ENCODE measurements at regions not wholly inside any gene's neighbourhood (a gene's known extent, or its start where the extent isn't known, plus 50 kb on each side); places are given as distances from the start of the nearest gene placed in this dataset.

DNA sequence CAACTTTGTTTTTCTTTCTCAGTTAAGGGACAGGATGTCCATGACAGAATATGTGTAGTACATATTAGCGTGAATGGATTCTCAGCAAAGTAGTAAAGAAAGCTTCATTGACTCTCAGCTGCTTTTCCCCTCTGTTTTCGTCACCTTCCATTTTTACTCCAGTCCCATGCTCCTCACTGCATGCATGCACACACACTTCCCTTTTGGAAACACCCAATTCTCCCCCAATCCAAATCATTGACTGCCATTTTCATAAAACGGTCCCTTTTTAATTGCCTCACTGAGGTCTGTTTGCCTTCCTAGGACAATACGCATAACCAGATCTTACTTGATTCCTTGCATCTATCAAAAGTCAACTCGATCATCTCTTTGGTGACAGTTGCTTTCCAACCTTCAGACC lies 287.5 kb upstream of the PARD3B start:
- TF ChIP-seq, protein P1, sequence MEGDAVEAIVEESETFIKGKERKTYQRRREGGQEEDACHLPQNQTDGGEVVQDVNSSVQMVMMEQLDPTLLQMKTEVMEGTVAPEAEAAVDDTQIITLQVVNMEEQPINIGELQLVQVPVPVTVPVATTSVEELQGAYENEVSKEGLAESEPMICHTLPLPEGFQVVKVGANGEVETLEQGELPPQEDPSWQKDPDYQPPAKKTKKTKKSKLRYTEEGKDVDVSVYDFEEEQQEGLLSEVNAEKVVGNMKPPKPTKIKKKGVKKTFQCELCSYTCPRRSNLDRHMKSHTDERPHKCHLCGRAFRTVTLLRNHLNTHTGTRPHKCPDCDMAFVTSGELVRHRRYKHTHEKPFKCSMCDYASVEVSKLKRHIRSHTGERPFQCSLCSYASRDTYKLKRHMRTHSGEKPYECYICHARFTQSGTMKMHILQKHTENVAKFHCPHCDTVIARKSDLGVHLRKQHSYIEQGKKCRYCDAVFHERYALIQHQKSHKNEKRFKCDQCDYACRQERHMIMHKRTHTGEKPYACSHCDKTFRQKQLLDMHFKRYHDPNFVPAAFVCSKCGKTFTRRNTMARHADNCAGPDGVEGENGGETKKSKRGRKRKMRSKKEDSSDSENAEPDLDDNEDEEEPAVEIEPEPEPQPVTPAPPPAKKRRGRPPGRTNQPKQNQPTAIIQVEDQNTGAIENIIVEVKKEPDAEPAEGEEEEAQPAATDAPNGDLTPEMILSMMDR (IDR thresholded peaks at IDR 0.05; ENCODE audit: poor library complexity): no peak
- no peak for TF ChIP-seq EZH2 (IDR thresholded peaks at IDR 0.05; ENCODE audit: borderline replicate concordance)
